Esophagus muscularis mucosa (tissue), 4 donors: ENCODE measurements at regions not wholly inside any gene's neighbourhood (a gene's known extent, or its start where the extent isn't known, plus 50 kb on each side); places are given as distances from the start of the nearest gene placed in this dataset.

ENCODE experiments used
- DNase-seq: peaks from one replicate; pipeline ENCODE4 v3.0.0-alpha.2; 2017; ENCODE audit errors: extremely low spot score
- H3K27ac ChIP-seq, 4 donors: fragments of 200-600 bp; sonication (generic); replicated peaks in 1 of 4; 1 replicate in 3 of 4; 2 replicates in 1 of 4; pipeline ENCODE4 v1.5.1; 2016 to 2019; ENCODE audit warnings: mild to moderate bottlenecking in 1 of 4
- H3K27me3 ChIP-seq, 4 donors: fragments of 200-600 bp; sonication (generic); one replicate each; pipeline versions ENCODE4 v1.5.1 to v1.6.0; 2016 to 2019
- H3K36me3 ChIP-seq, 4 donors: fragments of 200-600 bp; sonication (generic); one replicate each; pipeline ENCODE4 v1.5.1; 2016 to 2019
- H3K4me1 ChIP-seq, 4 donors: fragments of 200-600 bp; sonication (generic); one replicate each; pipeline ENCODE4 v1.5.1; 2016 to 2019
- H3K4me3 ChIP-seq, 4 donors: fragments of 200-600 bp; sonication (generic); 1 replicate in 2 of 4; 2 replicates in 2 of 4; pipeline ENCODE4 v1.5.1; 2016 to 2019; ENCODE audit warnings: mild to moderate bottlenecking in 4 of 4, moderate library complexity in 1 of 4
- H3K9me3 ChIP-seq, 4 donors: fragments of 200-600 bp; sonication (generic); 1 replicate in 3 of 4; 2 replicates in 1 of 4; pipeline ENCODE4 v1.5.1; 2016 to 2019
- EP300 ChIP-seq: sonication (generic); formaldehyde crosslinking; IDR thresholded peaks from one replicate; pipeline ENCODE4 v1.6.1; 2017; ENCODE audit warnings: antibody characterized with exemption
- POLR2A ChIP-seq: fragments of 450-650 bp; IDR thresholded peaks from one replicate; pipeline ENCODE4 v1.6.1; 2017; ENCODE audit warnings: antibody characterized with exemption, moderate library complexity, mild to moderate bottlenecking, low read depth
- POLR2AphosphoS5 ChIP-seq, 2 donors: sonication (generic); formaldehyde crosslinking; IDR thresholded peaks; one replicate each; pipeline ENCODE4 v1.6.1; 2017; ENCODE audit warnings: antibody characterized with exemption in 2 of 2
- WGBS: methylation state at CpG from one replicate; pipeline ENCODE4 v1.1.5; 2018; 5-methylcytosine and 5-hydroxymethylcytosine counted together
- intact Hi-C: fragments of 100-400 bp; cut with DNase I; formaldehyde crosslinking; loops from one replicate; pipeline ENCODE4 v1.15.1; 2023
- TF ChIP-seq, protein P1 (sequence below), 3 experiments: fragments of 200-600 bp in 2 of 3; fragments of 450-650 bp in 1 of 3; sonication (generic) in 2 of 3; IDR thresholded peaks; one replicate each; pipeline ENCODE4 v1.5.1; 2017 to 2019; ENCODE audit warnings: antibody characterized with exemption in 3 of 3, mild to moderate bottlenecking in 2 of 3, moderate library complexity in 1 of 3

DNA sequence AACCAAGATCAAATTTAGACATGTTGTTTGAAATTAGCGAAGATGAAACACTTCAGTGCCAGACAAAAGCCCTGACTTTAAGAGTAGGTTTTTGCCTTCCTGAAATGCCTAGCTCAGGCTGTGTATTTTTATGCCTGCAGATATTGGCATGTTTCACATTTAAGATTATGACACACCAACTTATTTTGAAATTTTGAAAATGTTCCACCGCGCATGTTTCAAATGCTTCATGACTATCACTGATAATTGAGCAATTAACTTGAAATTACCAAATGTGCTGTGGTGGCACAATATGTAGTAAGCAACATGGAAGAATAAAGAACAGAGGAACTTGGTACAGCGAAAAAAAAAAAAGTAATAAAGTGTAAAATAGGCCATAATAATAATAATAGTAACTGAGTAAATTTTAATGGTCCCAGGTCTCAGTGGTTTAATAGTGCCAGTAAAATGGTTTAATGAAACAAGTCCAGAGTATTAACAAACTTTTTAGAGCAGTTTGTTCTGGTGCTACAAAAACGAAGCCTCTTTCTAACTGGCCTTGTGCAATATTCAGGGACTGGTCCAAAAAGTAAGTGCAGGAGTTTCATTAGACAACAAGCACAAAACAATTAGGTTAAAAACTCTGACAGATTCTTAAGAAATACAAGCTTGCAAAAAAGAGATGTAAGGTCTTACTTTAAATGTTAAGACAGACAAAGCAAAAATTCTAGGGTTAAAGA is 112.5 kb upstream of the SOX6 start:
- Histone ChIP-seq H3K27me3 (no peaks in the 10 kb centered on the region), H3K4me3 (no peak overlapping the region), H3K36me3 (no peaks in the 10 kb centered on the region), H3K4me1 (no peaks in the 10 kb centered on the region), H3K27ac (no peak overlapping the region), H3K9me3 (no peaks in the 10 kb centered on the region)
- intact Hi-C loops, result no loop called here
- 90% methylated on average over 5 of the region's 5 CpGs for WGBS
- TF ChIP-seq POLR2A (no peak), POLR2AphosphoS5 (IDR thresholded peaks at IDR 0.05) (no peak), EP300 (no peak)
- TF ChIP-seq, protein P1, sequence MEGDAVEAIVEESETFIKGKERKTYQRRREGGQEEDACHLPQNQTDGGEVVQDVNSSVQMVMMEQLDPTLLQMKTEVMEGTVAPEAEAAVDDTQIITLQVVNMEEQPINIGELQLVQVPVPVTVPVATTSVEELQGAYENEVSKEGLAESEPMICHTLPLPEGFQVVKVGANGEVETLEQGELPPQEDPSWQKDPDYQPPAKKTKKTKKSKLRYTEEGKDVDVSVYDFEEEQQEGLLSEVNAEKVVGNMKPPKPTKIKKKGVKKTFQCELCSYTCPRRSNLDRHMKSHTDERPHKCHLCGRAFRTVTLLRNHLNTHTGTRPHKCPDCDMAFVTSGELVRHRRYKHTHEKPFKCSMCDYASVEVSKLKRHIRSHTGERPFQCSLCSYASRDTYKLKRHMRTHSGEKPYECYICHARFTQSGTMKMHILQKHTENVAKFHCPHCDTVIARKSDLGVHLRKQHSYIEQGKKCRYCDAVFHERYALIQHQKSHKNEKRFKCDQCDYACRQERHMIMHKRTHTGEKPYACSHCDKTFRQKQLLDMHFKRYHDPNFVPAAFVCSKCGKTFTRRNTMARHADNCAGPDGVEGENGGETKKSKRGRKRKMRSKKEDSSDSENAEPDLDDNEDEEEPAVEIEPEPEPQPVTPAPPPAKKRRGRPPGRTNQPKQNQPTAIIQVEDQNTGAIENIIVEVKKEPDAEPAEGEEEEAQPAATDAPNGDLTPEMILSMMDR (IDR thresholded peaks at IDR 0.05), result no peak
- no peak for DNase-seq

GRCh38 chr11:16460508-16460907 is 104.2 kb upstream of the SOX6 start:
- H3K27me3 ChIP-seq, result no peaks in the 10 kb centered on the region
- no peak overlapping the region for H3K27ac ChIP-seq
- TF ChIP-seq POLR2A (no peak), EP300 (no peak), POLR2AphosphoS5 (IDR thresholded peaks at IDR 0.05) (no peak)
- TF ChIP-seq, protein P1 (IDR thresholded peaks at IDR 0.05), result no peak
- H3K4me1 ChIP-seq, result no peaks in the 10 kb centered on the region
- intact Hi-C loops, result no loop called here
- no peaks in the 10 kb centered on the region for H3K36me3 ChIP-seq
- no peak overlapping the region for H3K4me3 ChIP-seq
- no peaks in the 10 kb centered on the region for H3K9me3 ChIP-seq
- no peak for DNase-seq

DNA sequence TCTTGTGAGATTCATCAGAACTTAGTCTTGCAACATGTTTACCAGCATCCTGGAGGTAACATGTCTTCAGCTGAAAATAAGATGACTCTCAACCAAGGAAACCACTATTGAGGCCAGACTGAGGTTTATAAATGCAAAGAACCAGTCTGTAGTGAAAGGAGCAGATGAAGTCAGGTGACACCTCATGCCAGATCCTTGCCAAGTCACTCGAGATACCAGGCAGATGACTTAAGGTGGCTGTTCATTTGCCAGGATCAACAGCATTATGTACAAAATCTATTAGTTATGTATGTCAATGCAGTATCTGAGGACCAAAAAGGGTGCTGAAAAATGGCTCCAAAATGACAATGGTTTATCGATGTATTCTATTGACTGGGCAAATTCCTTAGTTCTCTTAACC is 100.0 kb upstream of the SOX6 start:
- H3K4me1 ChIP-seq, result no peaks in the 10 kb centered on the region
- no peak overlapping the region for H3K4me3 ChIP-seq
- H3K36me3 ChIP-seq, result no peaks in the 10 kb centered on the region
- intact Hi-C loops, result no loop called here
- H3K9me3 ChIP-seq, result no peaks in the 10 kb centered on the region
- DNase-seq, result no peak
- no peak overlapping the region for H3K27ac ChIP-seq
- TF ChIP-seq POLR2A (no peak), EP300 (no peak), POLR2AphosphoS5 (IDR thresholded peaks at IDR 0.05) (no peak)
- TF ChIP-seq, protein P1 (IDR thresholded peaks at IDR 0.05), result no peak
- no peaks in the 10 kb centered on the region for H3K27me3 ChIP-seq
- WGBS, result 87% methylated on average over 2 of the region's 2 CpGs

- Histone ChIP-seq H3K4me1 (no peaks in the 10 kb centered on the region), H3K9me3 (no peaks in the 10 kb centered on the region), H3K4me3 (no peak overlapping the region), H3K27ac (no peak overlapping the region), H3K36me3 (no peaks in the 10 kb centered on the region), H3K27me3 (no peaks in the 10 kb centered on the region)
- no peak for DNase-seq
- intact Hi-C loops, result no loop called here
- WGBS, result 73% methylated on average over 2 of the region's 2 CpGs
- no peak for TF ChIP-seq EP300
- TF ChIP-seq POLR2A, result no peak
- TF ChIP-seq, protein P1 (IDR thresholded peaks at IDR 0.05), result no peak
- no peak for TF ChIP-seq POLR2AphosphoS5 (IDR thresholded peaks at IDR 0.05)
Measured at GRCh38 chr11:16454289-16454863, 98.0 kb upstream of the SOX6 start.
